PC-9 (cell line): ENCODE measurements at regions not wholly inside any gene's neighbourhood (a gene's known extent, or its start where the extent isn't known, plus 50 kb on each side); places are given as distances from the start of the nearest gene placed in this dataset.
"Not testable (repeated sequence)": the region's sequence is repeated elsewhere in the genome, so short reads cannot be mapped to it uniquely, and the experiment has no call there.

Source experiments
- CTCF ChIP-seq: fragments of 200-600 bp; sonication (generic); conservative IDR thresholded peaks from 2 replicates; pipeline ENCODE4 v1.6.1; 2017; ENCODE audit warnings: mixed run types, antibody characterized with exemption, mild to moderate bottlenecking, moderate library complexity
- EZH2 ChIP-seq: fragments of 200-600 bp; sonication (generic); IDR thresholded peaks from 2 replicates; pipeline ENCODE4 v1.8.0; 2017; ENCODE audit warnings: antibody characterized with exemption, low read depth

- not testable (repeated sequence) for TF ChIP-seq CTCF, EZH2
Measured at GRCh38 chr4:115975421-115976001, 862.1 kb upstream of the NDST4 start.
